Mesenchymal stem cell (in vitro differentiated cells and primary cell): ENCODE measurements at regions not wholly inside any gene's neighbourhood (a gene's known extent, or its start where the extent isn't known, plus 50 kb on each side); places are given as distances from the start of the nearest gene placed in this dataset.

Experiments
- DNase-seq: peaks from one replicate; pipeline ENCODE4 v3.0.0-alpha.2; 2013
- H2AFZ ChIP-seq: one replicate; pipeline ENCODE4 v1.6.1; 2013; ENCODE audit warnings: low read depth, mild to moderate bottlenecking, control low read depth, inconsistent platforms, low read length, moderate library complexity
- H2AK5ac ChIP-seq: 2 replicates; pipeline ENCODE4 v1.6.1; 2013; ENCODE audit warnings: low read length, moderate library complexity, mild to moderate bottlenecking, inconsistent platforms; ENCODE audit not compliant: severe bottlenecking
- H2BK120ac ChIP-seq: one replicate; pipeline ENCODE4 v1.6.1; 2013; ENCODE audit warnings: low read depth, mild to moderate bottlenecking, inconsistent platforms, low read length, moderate library complexity
- H2BK12ac ChIP-seq, 2 experiments: one replicate each; pipeline ENCODE4 v1.6.1; 2013; ENCODE audit warnings: inconsistent platforms in 2 of 2, low read length in 2 of 2, mild to moderate bottlenecking in 2 of 2, moderate library complexity in 2 of 2, control low read depth in 1 of 2
- H2BK15ac ChIP-seq: one replicate; pipeline ENCODE4 v1.6.1; 2013; ENCODE audit warnings: mild to moderate bottlenecking, low read depth, inconsistent platforms; ENCODE audit not compliant: poor library complexity, severe bottlenecking
- H2BK5ac ChIP-seq: 2 replicates; pipeline ENCODE4 v1.6.1; 2013; ENCODE audit warnings: low read depth, mild to moderate bottlenecking, low read length, control low read depth, inconsistent platforms; ENCODE audit not compliant: poor library complexity, severe bottlenecking
- H3K14ac ChIP-seq, 2 experiments: one replicate each; pipeline ENCODE4 v1.6.1; 2013; ENCODE audit warnings: inconsistent platforms in 2 of 2, low read length in 2 of 2, control low read depth in 1 of 2, mild to moderate bottlenecking in 1 of 2, moderate library complexity in 1 of 2
- H3K18ac ChIP-seq, 2 experiments: one replicate each; pipeline ENCODE4 v1.6.1; 2013; ENCODE audit warnings: inconsistent platforms in 2 of 2, low read length in 2 of 2, control low read depth in 1 of 2, low read depth in 1 of 2, mild to moderate bottlenecking in 1 of 2
- H3K23ac ChIP-seq, 2 experiments: one replicate each; pipeline ENCODE4 v1.6.1; 2013; ENCODE audit warnings: inconsistent platforms in 2 of 2, low read length in 2 of 2, mild to moderate bottlenecking in 2 of 2, moderate library complexity in 2 of 2, control low read depth in 1 of 2
- H3K27ac ChIP-seq: 2 replicates; pipeline ENCODE4 v1.5.1; 2013; ENCODE audit warnings: mild to moderate bottlenecking, moderate library complexity, low read length, control low read depth, inconsistent platforms; ENCODE audit not compliant: poor library complexity, severe bottlenecking
- H3K27me3 ChIP-seq, 2 experiments: 2 replicates each; pipeline versions ENCODE4 v1.6.1 to v1.7.0; 2013; ENCODE audit warnings: low read length in 2 of 2, mild to moderate bottlenecking in 2 of 2, moderate library complexity in 2 of 2, control low read depth in 1 of 2, inconsistent platforms in 1 of 2; ENCODE audit not compliant: control insufficient read depth in 1 of 2, insufficient read depth in 1 of 2
- H3K36me3 ChIP-seq, 2 experiments: 2 replicates each; pipeline versions ENCODE4 v1.6.1 to v1.7.0; 2013; ENCODE audit warnings: low read length in 2 of 2, control low read depth in 1 of 2, inconsistent platforms in 1 of 2, low read depth in 1 of 2, mild to moderate bottlenecking in 1 of 2; ENCODE audit not compliant: insufficient read depth in 2 of 2, control insufficient read depth in 1 of 2
- H3K4ac ChIP-seq, 2 experiments: one replicate each; pipeline ENCODE4 v1.6.1; 2013; ENCODE audit warnings: inconsistent platforms in 2 of 2, low read length in 2 of 2, mild to moderate bottlenecking in 2 of 2, moderate library complexity in 2 of 2, control low read depth in 1 of 2, low read depth in 1 of 2
- H3K4me1 ChIP-seq: 2 replicates; pipeline ENCODE4 v1.6.1; 2013; ENCODE audit warnings: low read depth, low read length, control low read depth; ENCODE audit not compliant: control insufficient read depth, insufficient read depth
- H3K4me2 ChIP-seq: 2 replicates; pipeline ENCODE4 v1.6.1; 2013; ENCODE audit warnings: low read length, mild to moderate bottlenecking, inconsistent platforms; ENCODE audit not compliant: poor library complexity, severe bottlenecking
- H3K4me3 ChIP-seq, 2 experiments: 2 replicates each; pipeline versions ENCODE4 v1.5.1 to v1.7.0; 2013; ENCODE audit warnings: low read length in 2 of 2, mild to moderate bottlenecking in 2 of 2, control low read depth in 1 of 2, low read depth in 1 of 2; ENCODE audit not compliant: insufficient read depth in 1 of 2
- H3K79me1 ChIP-seq: replicated peaks from 2 replicates; pipeline ENCODE4 v1.6.1; 2013; ENCODE audit warnings: mild to moderate bottlenecking, control low read depth, low read length, inconsistent platforms; ENCODE audit not compliant: poor library complexity, severe bottlenecking
- H3K9ac ChIP-seq: 2 replicates; pipeline ENCODE4 v1.7.0; 2013; ENCODE audit warnings: mild to moderate bottlenecking, low read length, moderate library complexity
- H3K9me3 ChIP-seq: 2 replicates; pipeline ENCODE4 v1.7.0; 2013; ENCODE audit warnings: mild to moderate bottlenecking, low read length; ENCODE audit not compliant: control insufficient read depth
- H4K8ac ChIP-seq: one replicate; pipeline ENCODE4 v1.6.1; 2013; ENCODE audit warnings: inconsistent platforms, mild to moderate bottlenecking, low read length, moderate library complexity
- H4K91ac ChIP-seq: one replicate; pipeline ENCODE4 v1.6.1; 2013; ENCODE audit warnings: mild to moderate bottlenecking, low read length, inconsistent platforms
- WGBS: methylation state at CpG from one replicate; pipeline ENCODE4 v1.1.7; 2013; ENCODE audit warnings: mixed read lengths; 5-methylcytosine and 5-hydroxymethylcytosine counted together

- H2AK5ac ChIP-seq: no peak overlapping the region
- no peak for DNase-seq
- H3K23ac ChIP-seq: no peak overlapping the region
- H3K27me3 ChIP-seq: no peaks in the 10 kb centered on the region
- no peak overlapping the region for H3K4me3 ChIP-seq
- H2BK5ac ChIP-seq: no peak overlapping the region
- no peak overlapping the region for H3K9ac ChIP-seq
- no peaks in the 10 kb centered on the region for H3K9me3 ChIP-seq
- 98% methylated on average over 7 of the region's 9 CpGs for WGBS
- no peak overlapping the region for H4K91ac ChIP-seq
- H3K4ac ChIP-seq: no peak overlapping the region
- H4K8ac ChIP-seq: no peak overlapping the region
- no peak overlapping the region for H3K27ac ChIP-seq
- no peaks in the 10 kb centered on the region for H3K79me1 ChIP-seq
- H2BK12ac ChIP-seq: no peak overlapping the region
- no peak overlapping the region for H3K18ac ChIP-seq
- H3K36me3 ChIP-seq: no peaks in the 10 kb centered on the region
- H2BK120ac ChIP-seq: no peak overlapping the region
- no peak overlapping the region for H2BK15ac ChIP-seq
- no peak overlapping the region for H3K14ac ChIP-seq
- peaks cover 2% of the 10 kb centered on the region for H3K4me1 ChIP-seq
- H2AFZ ChIP-seq: no peak overlapping the region
- no peak overlapping the region for H3K4me2 ChIP-seq
These were observed 60.3 kb upstream of the ANTXR2 start for GRCh38 chr4:80133240-80133783.

GRCh38 chr4:80129785-80130184, 56.8 kb upstream of the ANTXR2 start:
- H3K36me3 ChIP-seq: no peaks in the 10 kb centered on the region
- no peak overlapping the region for H3K14ac ChIP-seq

GRCh38 chr4:80128941-80129340, 55.9 kb upstream of the ANTXR2 start:
- Histone ChIP-seq H3K9me3 (no peaks in the 10 kb centered on the region), H3K27ac (no peak overlapping the region), H3K36me3 (no peaks in the 10 kb centered on the region), H2AFZ (no peak overlapping the region), H4K8ac (no peak overlapping the region), H3K18ac (no peak overlapping the region), H3K4me3 (no peak overlapping the region), H3K23ac (no peak overlapping the region), H2BK5ac (no peak overlapping the region), H2AK5ac (no peak overlapping the region), H3K27me3 (no peaks in the 10 kb centered on the region), H2BK15ac (no peak overlapping the region), H3K9ac (no peak overlapping the region), H3K14ac (no peak overlapping the region), H2BK120ac (no peak overlapping the region), H2BK12ac (no peak overlapping the region), H3K4me2 (no peak overlapping the region), H3K79me1 (no peaks in the 10 kb centered on the region), H4K91ac (no peak overlapping the region), H3K4me1 (peaks cover 2% of the 10 kb centered on the region), H3K4ac (no peak overlapping the region)
- no peak for DNase-seq

More at GRCh38 chr4:80129785-80130184, 56.8 kb upstream of the ANTXR2 start:
- Histone ChIP-seq H2BK15ac (no peak overlapping the region), H3K4me1 (peaks cover 2% of the 10 kb centered on the region), H2BK120ac (no peak overlapping the region), H3K9me3 (no peaks in the 10 kb centered on the region), H4K91ac (no peak overlapping the region), H3K27ac (no peak overlapping the region), H2BK12ac (no peak overlapping the region), H3K4me2 (no peak overlapping the region), H3K4me3 (no peak overlapping the region), H3K23ac (no peak overlapping the region), H3K9ac (no peak overlapping the region), H2AFZ (peak overlapping the region; percentile 3), H3K27me3 (no peaks in the 10 kb centered on the region), H3K18ac (no peak overlapping the region), H3K4ac (no peak overlapping the region), H2AK5ac (no peak overlapping the region), H3K79me1 (no peaks in the 10 kb centered on the region), H2BK5ac (no peak overlapping the region), H4K8ac (no peak overlapping the region)
- no peak for DNase-seq

- no peak overlapping the region for H3K9ac ChIP-seq
- no peak overlapping the region for H2BK15ac ChIP-seq
- H2BK5ac ChIP-seq: no peak overlapping the region
- no peak overlapping the region for H3K4ac ChIP-seq
- no peak overlapping the region for H2BK12ac ChIP-seq
- no peak overlapping the region for H3K4me3 ChIP-seq
- peak overlapping the region; percentile 64 for H3K27ac ChIP-seq
- no peak overlapping the region for H3K23ac ChIP-seq
- H3K18ac ChIP-seq: no peak overlapping the region
- H4K8ac ChIP-seq: no peak overlapping the region
- no peak overlapping the region for H4K91ac ChIP-seq
- H3K9me3 ChIP-seq: no peaks in the 10 kb centered on the region
- DNase-seq: no peak
- no peaks in the 10 kb centered on the region for H3K27me3 ChIP-seq
- WGBS: 94% methylated on average over 2 of the region's 3 CpGs
- no peak overlapping the region for H2AK5ac ChIP-seq
- H3K36me3 ChIP-seq: no peaks in the 10 kb centered on the region
- H3K14ac ChIP-seq: no peak overlapping the region
- H3K4me2 ChIP-seq: no peak overlapping the region
- H3K79me1 ChIP-seq: no peaks in the 10 kb centered on the region
- H2AFZ ChIP-seq: no peak overlapping the region
- H3K4me1 ChIP-seq: no peaks in the 10 kb centered on the region
- H2BK120ac ChIP-seq: no peak overlapping the region
These were observed 54.9 kb upstream of the ANTXR2 start for GRCh38 chr4:80127870-80128419.
